ENCODE measurements at regions not wholly inside any gene's neighbourhood (a gene's known extent, or its start where the extent isn't known, plus 50 kb on each side); places are given as distances from the start of the nearest gene placed in this dataset.

GRCh38 chr15:66615846-66616245 lies 50.0 kb upstream of the LCTL start:
- no peak for DNase-seq

- DNase-seq: no peak
Measured at GRCh38 chr15:66617137-66618090, 51.6 kb upstream of the LCTL start.

GRCh38 chr15:66619152-66619903 lies 53.5 kb upstream of the LCTL start:
- DNase-seq: peak; percentile 57 to 58

- no peak for DNase-seq
Measured at GRCh38 chr15:66620341-66620740, 54.5 kb upstream of the LCTL start.

- DNase-seq: no peak
Measured at GRCh38 chr15:66620744-66621344, 55.0 kb upstream of the LCTL start.

- DNase-seq: no peak
Measured at GRCh38 chr15:66621491-66622467, 56.0 kb upstream of the LCTL start.

GRCh38 chr15:66622591-66623022 lies 56.8 kb upstream of the LCTL start:
- no peak for DNase-seq

- DNase-seq: no peak
Measured at GRCh38 chr15:66623801-66624453, 58.1 kb upstream of the LCTL start.

- no peak for DNase-seq
Measured at GRCh38 chr15:66625531-66625930, 59.7 kb upstream of the LCTL start.

- DNase-seq: no peak
Measured at GRCh38 chr15:66625974-66626373, 60.2 kb upstream of the LCTL start.

GRCh38 chr15:66628976-66629723 lies 63.4 kb upstream of the LCTL start:
- no peak for DNase-seq

- no peak for DNase-seq
Measured at GRCh38 chr15:66629817-66630576, 64.2 kb upstream of the LCTL start.

GRCh38 chr15:66630801-66631351 lies 65.1 kb upstream of the LCTL start:
- no peak for DNase-seq

GRCh38 chr15:66631616-66632263 lies 65.9 kb upstream of the LCTL start:
- no peak for DNase-seq

GRCh38 chr15:66633041-66633937 lies 67.5 kb upstream of the LCTL start:
- no peak for DNase-seq

GRCh38 chr15:66633938-66634250 lies 68.1 kb upstream of the LCTL start:
- no peak for DNase-seq

GRCh38 chr15:66634540-66634939 lies 67.5 kb upstream of the SMAD6 start:
- no peak for DNase-seq

- DNase-seq: no peak
Measured at GRCh38 chr15:66635006-66635405, 67.0 kb upstream of the SMAD6 start.

Measured in activated CD4-positive, alpha-beta T cell treated with anti-CD3 and anti-CD28 coated beads, Interleukin-2, amount 50 U/mL, for 48 hours (primary cell).